Stomach (tissue), 4 donors: ENCODE measurements at regions not wholly inside any gene's neighbourhood (a gene's known extent, or its start where the extent isn't known, plus 50 kb on each side); places are given as distances from the start of the nearest gene placed in this dataset.

Source experiments
- EP300 ChIP-seq: sonication (generic); formaldehyde crosslinking; IDR thresholded peaks from one replicate; pipeline ENCODE4 v1.6.1; 2017; ENCODE audit warnings: antibody characterized with exemption
- POLR2A ChIP-seq, 4 donors: fragments of 450-650 bp; IDR thresholded peaks; one replicate each; pipeline ENCODE4 v1.6.1; 2016; ENCODE audit warnings: antibody characterized with exemption in 4 of 4, control low read depth in 2 of 4, mild to moderate bottlenecking in 1 of 4, moderate library complexity in 1 of 4
- TF ChIP-seq, protein P1 (sequence below), 7 experiments: fragments of 450-650 bp in 4 of 7; fragments of 200-600 bp in 3 of 7; sonication (generic) in 3 of 7; IDR thresholded peaks; one replicate each; pipeline ENCODE4 v1.5.1; 2016 to 2019; ENCODE audit warnings: antibody characterized with exemption in 7 of 7, control low read depth in 2 of 7, mild to moderate bottlenecking in 1 of 7

DNA sequence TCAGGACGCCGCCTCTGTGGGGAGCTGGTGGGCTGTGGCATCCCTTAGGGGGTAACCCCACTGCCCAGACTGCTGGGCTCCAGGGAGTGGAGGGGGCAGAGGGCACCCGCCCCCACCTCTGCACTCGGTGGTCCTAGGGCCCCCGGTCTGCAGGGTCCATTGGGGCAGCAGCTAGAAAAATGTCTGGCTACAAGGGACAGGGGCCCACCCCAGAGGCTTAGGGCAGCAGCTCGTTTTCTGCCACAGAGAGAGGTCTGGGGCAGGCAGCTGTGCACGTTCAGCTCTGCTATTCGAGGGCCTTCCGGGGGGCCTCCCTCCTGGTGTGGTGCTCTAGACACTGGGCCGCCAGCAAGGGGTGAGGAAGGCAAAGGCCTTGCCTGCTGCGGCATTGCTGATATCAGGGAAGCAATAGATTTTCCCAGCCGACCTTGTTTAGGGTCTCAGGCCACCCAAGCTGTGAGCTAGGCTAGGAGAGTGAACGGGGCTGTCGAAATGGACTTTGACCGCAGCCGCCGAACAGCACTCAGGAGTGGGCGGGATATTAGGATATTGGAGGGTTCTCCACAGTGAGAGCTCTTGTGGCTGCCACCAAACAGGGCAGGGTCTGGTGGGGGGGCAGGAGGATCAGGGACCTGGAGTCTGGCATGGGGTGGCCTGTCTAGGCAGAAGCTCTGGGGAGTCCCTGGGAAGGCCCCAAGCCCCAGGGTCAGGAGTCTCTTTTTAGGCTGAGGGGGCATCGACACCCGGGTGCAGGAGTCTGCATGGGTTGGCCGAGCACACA is 61.4 kb upstream of the KLF13 start:
- TF ChIP-seq, protein P1, sequence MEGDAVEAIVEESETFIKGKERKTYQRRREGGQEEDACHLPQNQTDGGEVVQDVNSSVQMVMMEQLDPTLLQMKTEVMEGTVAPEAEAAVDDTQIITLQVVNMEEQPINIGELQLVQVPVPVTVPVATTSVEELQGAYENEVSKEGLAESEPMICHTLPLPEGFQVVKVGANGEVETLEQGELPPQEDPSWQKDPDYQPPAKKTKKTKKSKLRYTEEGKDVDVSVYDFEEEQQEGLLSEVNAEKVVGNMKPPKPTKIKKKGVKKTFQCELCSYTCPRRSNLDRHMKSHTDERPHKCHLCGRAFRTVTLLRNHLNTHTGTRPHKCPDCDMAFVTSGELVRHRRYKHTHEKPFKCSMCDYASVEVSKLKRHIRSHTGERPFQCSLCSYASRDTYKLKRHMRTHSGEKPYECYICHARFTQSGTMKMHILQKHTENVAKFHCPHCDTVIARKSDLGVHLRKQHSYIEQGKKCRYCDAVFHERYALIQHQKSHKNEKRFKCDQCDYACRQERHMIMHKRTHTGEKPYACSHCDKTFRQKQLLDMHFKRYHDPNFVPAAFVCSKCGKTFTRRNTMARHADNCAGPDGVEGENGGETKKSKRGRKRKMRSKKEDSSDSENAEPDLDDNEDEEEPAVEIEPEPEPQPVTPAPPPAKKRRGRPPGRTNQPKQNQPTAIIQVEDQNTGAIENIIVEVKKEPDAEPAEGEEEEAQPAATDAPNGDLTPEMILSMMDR (IDR thresholded peaks at IDR 0.05): no peak
- TF ChIP-seq POLR2A (IDR thresholded peaks at IDR 0.05) (no peak), EP300 (no peak)
